H1 (cell line): ENCODE measurements at regions not wholly inside any gene's neighbourhood (a gene's known extent, or its start where the extent isn't known, plus 50 kb on each side); places are given as distances from the start of the nearest gene placed in this dataset.

Experiments used
- CTCF ChIA-PET: fragments of 300-600 bp; sonication (Branson Sonifier 250); formaldehyde crosslinking; loops from one replicate; lab custom pipeline; 2021; ENCODE audit not compliant: partially characterized antibody; lab: Charles Lee
- POLR2A ChIA-PET: fragments of 300-600 bp; sonication (Branson Sonifier 250); formaldehyde crosslinking; loops from one replicate; lab custom pipeline; 2021; ENCODE audit warnings: inconsistent platforms; ENCODE audit not compliant: partially characterized antibody; lab: Charles Lee
- DNase-seq, 2 experiments: peaks; one replicate each; pipeline versions ENCODE4 v3.0.0 to v3.0.0-alpha.2; 2010 to 2022; ENCODE audit warnings: low spot score in 2 of 2, low read depth in 1 of 2, mixed read lengths in 1 of 2
- FAIRE-seq: peaks from 2 replicates; lab custom pipeline; 2011; peaks lifted over from hg19 to GRCh38; lab: Jason Lieb, UNC
- H2AFZ ChIP-seq: 2 replicates; pipeline ENCODE4 v1.8.1; 2012; ENCODE audit warnings: low read length, inconsistent platforms
- H2AK5ac ChIP-seq: 2 replicates; pipeline ENCODE4 v1.6.1; 2013; ENCODE audit warnings: low read depth, low read length
- H2BK120ac ChIP-seq: replicated peaks from 2 replicates; pipeline ENCODE3; 2013; ENCODE audit warnings: low read depth, low read length, inconsistent platforms
- H2BK12ac ChIP-seq: 2 replicates; pipeline ENCODE4 v1.6.1; 2013; ENCODE audit warnings: low read depth, low read length
- H2BK15ac ChIP-seq: 2 replicates; pipeline ENCODE4 v1.6.1; 2013; ENCODE audit warnings: low read length
- H2BK20ac ChIP-seq: 2 replicates; pipeline ENCODE4 v1.6.1; 2013; ENCODE audit warnings: low read length
- H2BK5ac ChIP-seq: 2 replicates; pipeline ENCODE4 v1.6.1; 2013; ENCODE audit warnings: low read depth, low read length
- H3K14ac ChIP-seq: 2 replicates; pipeline ENCODE4 v1.6.1; 2013; ENCODE audit warnings: inconsistent platforms; ENCODE audit not compliant: insufficient read length
- H3K18ac ChIP-seq: 2 replicates; pipeline ENCODE4 v1.6.1; 2013; ENCODE audit warnings: low read length; ENCODE audit errors: extremely low read depth
- H3K23ac ChIP-seq: 2 replicates; pipeline ENCODE4 v1.6.1; 2013; ENCODE audit warnings: inconsistent platforms; ENCODE audit not compliant: insufficient read length
- H3K23me2 ChIP-seq: 2 replicates; pipeline ENCODE4 v1.6.1; 2013; ENCODE audit warnings: low read depth, low read length
- H3K27ac ChIP-seq: 2 replicates; pipeline ENCODE4 v1.6.1; 2011; ENCODE audit warnings: low read depth, low read length, inconsistent platforms
- H3K27me3 ChIP-seq, 4 experiments: replicated peaks in 1 of 4; 1 replicate in 1 of 4; 2 replicates in 3 of 4; pipeline versions ENCODE4 v1.6.1 to v1.8.1; 2011 to 2013; ENCODE audit warnings: low read length in 3 of 4, mild to moderate bottlenecking in 3 of 4, inconsistent platforms in 2 of 4, mixed read lengths in 2 of 4, moderate library complexity in 1 of 4; ENCODE audit not compliant: control insufficient read depth in 3 of 4, insufficient read depth in 3 of 4; ENCODE audit errors: extremely low read depth in 1 of 4
- H3K36me3 ChIP-seq, 4 experiments: 2 replicates each; pipeline versions ENCODE4 v1.6.1 to v1.8.1; 2011 to 2013; ENCODE audit warnings: mild to moderate bottlenecking in 4 of 4, low read length in 3 of 4, moderate library complexity in 2 of 4, control low read depth in 1 of 4, inconsistent platforms in 1 of 4; ENCODE audit not compliant: insufficient read depth in 4 of 4, control insufficient read depth in 2 of 4
- H3K4ac ChIP-seq: replicated peaks from 2 replicates; pipeline ENCODE3; 2013; ENCODE audit warnings: low read length, low read depth, mixed read lengths, inconsistent platforms; ENCODE audit not compliant: insufficient read length
- H3K4me1 ChIP-seq, 4 experiments: replicated peaks in 1 of 4; 1 replicate in 1 of 4; 2 replicates in 3 of 4; pipeline versions ENCODE4 v1.6.1 to v1.8.1; 2011 to 2013; ENCODE audit warnings: low read length in 3 of 4, inconsistent platforms in 2 of 4, mixed read lengths in 1 of 4; ENCODE audit not compliant: insufficient read depth in 4 of 4, control insufficient read depth in 3 of 4
- H3K4me2 ChIP-seq, 2 experiments: 2 replicates each; pipeline versions ENCODE4 v1.6.1 to v1.8.1; 2011 to 2013; ENCODE audit warnings: low read depth in 2 of 2, low read length in 2 of 2, control low read depth in 1 of 2, inconsistent platforms in 1 of 2, mild to moderate bottlenecking in 1 of 2; ENCODE audit not compliant: insufficient read depth in 1 of 2
- H3K4me3 ChIP-seq, 4 experiments: fragments of 200-600, 300-600 bp in 1 of 4; sonication (generic), shearing (Covaris generic), sonication (Bioruptor Twin) in 1 of 4; 2 replicates each; pipeline versions ENCODE4 v1.5.1 to v1.8.1; 2011 to 2016; ENCODE audit warnings: low read length in 4 of 4, low read depth in 3 of 4, control low read depth in 2 of 4, inconsistent platforms in 2 of 4, mild to moderate bottlenecking in 2 of 4, mixed read lengths in 1 of 4, moderate library complexity in 1 of 4; ENCODE audit not compliant: insufficient read depth in 2 of 4; ENCODE audit errors: extremely low read depth in 1 of 4
- H3K56ac ChIP-seq: replicated peaks from 2 replicates; pipeline ENCODE3; 2013; ENCODE audit warnings: low read depth, mild to moderate bottlenecking, mixed read lengths, low read length, inconsistent platforms; ENCODE audit not compliant: insufficient read length
- H3K79me1 ChIP-seq: 2 replicates; pipeline ENCODE4 v1.6.1; 2013; ENCODE audit warnings: low read depth, low read length, control low read depth
- H3K79me2 ChIP-seq, 2 experiments: 2 replicates each; pipeline versions ENCODE4 v1.6.1 to v1.8.1; 2012 to 2013; ENCODE audit warnings: low read length in 2 of 2, mild to moderate bottlenecking in 2 of 2, inconsistent platforms in 1 of 2; ENCODE audit not compliant: insufficient read depth in 2 of 2, control insufficient read depth in 1 of 2
- H3K9ac ChIP-seq, 4 experiments: replicated peaks in 1 of 4; 1 replicate in 1 of 4; 2 replicates in 3 of 4; pipeline versions ENCODE4 v1.6.1 to v1.8.1; 2011 to 2013; ENCODE audit warnings: low read depth in 3 of 4, low read length in 3 of 4, control low read depth in 2 of 4, mild to moderate bottlenecking in 2 of 4, moderate library complexity in 2 of 4, inconsistent platforms in 1 of 4; ENCODE audit errors: extremely low read depth in 1 of 4
- H3K9me3 ChIP-seq, 2 experiments: 2 replicates each; pipeline versions ENCODE4 v1.6.1 to v1.8.1; 2012 to 2013; ENCODE audit warnings: mild to moderate bottlenecking in 2 of 2, moderate library complexity in 2 of 2, control low read depth in 1 of 2, inconsistent platforms in 1 of 2, low read depth in 1 of 2, low read length in 1 of 2, mixed read lengths in 1 of 2; ENCODE audit not compliant: insufficient read depth in 2 of 2
- H4K20me1 ChIP-seq, 2 experiments: replicated peaks in 1 of 2; 2 replicates each; pipeline versions ENCODE3 to v1.8.1; 2011 to 2013; ENCODE audit warnings: inconsistent platforms in 2 of 2, low read length in 2 of 2, mild to moderate bottlenecking in 1 of 2; ENCODE audit not compliant: insufficient read depth in 2 of 2, control insufficient read depth in 1 of 2
- H4K5ac ChIP-seq: 2 replicates; pipeline ENCODE4 v1.6.1; 2013; ENCODE audit warnings: low read length, low read depth, mixed read lengths, inconsistent platforms; ENCODE audit not compliant: insufficient read length
- H4K8ac ChIP-seq: 2 replicates; pipeline ENCODE4 v1.8.0; 2013; ENCODE audit warnings: mild to moderate bottlenecking, moderate library complexity, low read length, inconsistent platforms; ENCODE audit not compliant: insufficient read depth; ENCODE audit errors: extremely low read depth
- H4K91ac ChIP-seq: replicated peaks from 2 replicates; pipeline ENCODE3; 2013; ENCODE audit warnings: low read length, mixed read lengths, inconsistent platforms; ENCODE audit not compliant: insufficient read length
- ATF3 ChIP-seq: IDR thresholded peaks from 2 replicates; pipeline ENCODE4 v1.6.1; 2011; ENCODE audit warnings: low read depth, mild to moderate bottlenecking, low read length; ENCODE audit not compliant: insufficient read depth
- GABPA ChIP-seq: IDR thresholded peaks from 2 replicates; pipeline ENCODE4 v1.6.1; 2011; ENCODE audit warnings: mild to moderate bottlenecking, low read length, moderate library complexity, borderline replicate concordance; ENCODE audit not compliant: insufficient read depth
- NRF1 ChIP-seq: IDR thresholded peaks from 2 replicates; pipeline ENCODE4 v1.6.1; 2011; ENCODE audit warnings: mild to moderate bottlenecking, low read depth, low read length, improper control_type of control experiment
- POU5F1 ChIP-seq: IDR thresholded peaks from 2 replicates; pipeline ENCODE4 v1.6.1; 2011; ENCODE audit warnings: low read depth, mild to moderate bottlenecking, low read length, moderate library complexity
- SIRT6 ChIP-seq: IDR thresholded peaks from one replicate; pipeline ENCODE4 v1.7.1; 2012; ENCODE audit warnings: low read length, inconsistent platforms
- SIX5 ChIP-seq: IDR thresholded peaks from 2 replicates; pipeline ENCODE4 v1.6.1; 2011; ENCODE audit warnings: mild to moderate bottlenecking, low read depth, low read length
- SRF ChIP-seq: IDR thresholded peaks from 2 replicates; pipeline ENCODE4 v1.6.1; 2011; ENCODE audit warnings: mild to moderate bottlenecking, low read depth, low read length, moderate library complexity
- SUZ12 ChIP-seq: fragments of 200-600 bp; sonication (generic); IDR thresholded peaks from 2 replicates; pipeline ENCODE4 v1.6.1; 2012; ENCODE audit warnings: mild to moderate bottlenecking, inconsistent platforms, low read length, moderate library complexity, mixed read lengths
- TCF12 ChIP-seq: IDR thresholded peaks from 2 replicates; pipeline ENCODE4 v1.6.1; 2011; ENCODE audit warnings: low read depth, mild to moderate bottlenecking, low read length
- USF2 ChIP-seq: IDR thresholded peaks from 2 replicates; pipeline ENCODE4 v1.6.1; 2011; ENCODE audit warnings: low read length, improper control_type of control experiment
- WGBS, 2 experiments: shearing (Covaris generic) in 1 of 2; methylation state at CpG; one replicate each; pipeline versions ENCODE4 v1.1.6 to v1.1.7; 2013 to 2015; ENCODE audit warnings: low lambda C conversion rate in 2 of 2, mixed read lengths in 2 of 2, inconsistent platforms in 1 of 2, low coverage in 1 of 2, missing lambda C conversion rate in 1 of 2; ENCODE audit not compliant: insufficient replicate concordance in 2 of 2, insufficient coverage in 1 of 2, insufficient read length in 1 of 2; ENCODE audit errors: extremely low coverage in 1 of 2, missing lambda C conversion rate in 1 of 2; 5-methylcytosine and 5-hydroxymethylcytosine counted together

GRCh38 chr11:110962921-110963320 is 250.7 kb upstream of the ARHGAP20 start:
- H4K91ac ChIP-seq = no peak overlapping the region
- no peak overlapping the region for H3K14ac ChIP-seq
- ChIA-PET POLR2A (no interaction called here), CTCF (interaction anchor here (0.6 kb wide), 1 partner anchor 31 kb away, joined by 5 read pairs; no protein-coding TSS in a partner anchor)
- no peak for FAIRE-seq
- no peak overlapping the region for H3K4ac ChIP-seq
- TF ChIP-seq SIRT6 = no peak
- TF ChIP-seq SIX5 = no peak
- no peak for TF ChIP-seq ATF3
- TF ChIP-seq SUZ12 = no peak
- no peak for TF ChIP-seq USF2
- TF ChIP-seq POU5F1 = no peak
- TF ChIP-seq TCF12 = no peak
- no peak for TF ChIP-seq SRF
- TF ChIP-seq NRF1 = no peak
- TF ChIP-seq GABPA = no peak
- H3K79me1 ChIP-seq = no peaks in the 10 kb centered on the region
- H3K9ac ChIP-seq = no peak overlapping the region
- no peak overlapping the region for H2AFZ ChIP-seq
- no peaks in the 10 kb centered on the region for H3K4me1 ChIP-seq
- no peak overlapping the region for H3K56ac ChIP-seq
- H3K27me3 ChIP-seq = no peaks in the 10 kb centered on the region
- H3K18ac ChIP-seq = no peak overlapping the region
- no peak overlapping the region for H2BK120ac ChIP-seq
- H3K23ac ChIP-seq = no peak overlapping the region
- H4K20me1 ChIP-seq = no peaks in the 10 kb centered on the region
- H3K4me3 ChIP-seq = no peak overlapping the region
- H3K36me3 ChIP-seq = no peaks in the 10 kb centered on the region
- H3K27ac ChIP-seq = no peak overlapping the region
- H2AK5ac ChIP-seq = no peak overlapping the region
- H3K23me2 ChIP-seq = no peaks in the 10 kb centered on the region
- no peaks in the 10 kb centered on the region for H3K79me2 ChIP-seq
- H4K5ac ChIP-seq = no peak overlapping the region
- no peak overlapping the region for H2BK5ac ChIP-seq
- H2BK12ac ChIP-seq = no peak overlapping the region
- no peak overlapping the region for H2BK15ac ChIP-seq
- DNase-seq = no peak
- 85% methylated on average over 4 of the region's 4 CpGs; no CpG with 5 or more reads in 1 of the 2 experiments for WGBS, 2 experiments
- H3K4me2 ChIP-seq = no peak overlapping the region
- H2BK20ac ChIP-seq = no peak overlapping the region
- H4K8ac ChIP-seq = no peak overlapping the region
- H3K9me3 ChIP-seq = no peaks in the 10 kb centered on the region
